ENCODE measurements at regions not wholly inside any gene's neighbourhood (a gene's known extent, or its start where the extent isn't known, plus 50 kb on each side); places are given as distances from the start of the nearest gene placed in this dataset.

- no peak overlapping the region for H3K4me3 ChIP-seq
- intact Hi-C loops (cut with micrococcal nuclease): no loop called here
- H3K9me3 ChIP-seq (replicated peaks): no peaks in the 10 kb centered on the region
- H3K27me3 ChIP-seq (ENCODE audit: low read depth): no peaks in the 10 kb centered on the region
- no peak for TF ChIP-seq CTCF (IDR thresholded peaks at IDR 0.05; ENCODE audit: borderline replicate concordance)
- no peaks in the 10 kb centered on the region for H3K4me1 ChIP-seq
- no peak overlapping the region for H3K27ac ChIP-seq (replicated peaks)
- no peak for DNase-seq
- no peaks in the 10 kb centered on the region for H3K36me3 ChIP-seq
These were observed 424.4 kb upstream of the CCDC179 start for GRCh38 chr11:23284631-23285030.

GRCh38 chr11:23288003-23288783 lies 427.9 kb upstream of the CCDC179 start:
- Histone ChIP-seq H3K4me3 (no peak overlapping the region), H3K9me3 (replicated peaks) (no peaks in the 10 kb centered on the region), H3K36me3 (no peaks in the 10 kb centered on the region), H3K27ac (replicated peaks) (no peak overlapping the region), H3K4me1 (no peaks in the 10 kb centered on the region), H3K27me3 (ENCODE audit: low read depth) (no peaks in the 10 kb centered on the region)
- intact Hi-C loops (cut with micrococcal nuclease): no loop called here
- DNase-seq: no peak
- no peak for TF ChIP-seq CTCF (IDR thresholded peaks at IDR 0.05; ENCODE audit: borderline replicate concordance)

- Histone ChIP-seq H3K4me3 (no peak overlapping the region), H3K27me3 (ENCODE audit: low read depth) (no peaks in the 10 kb centered on the region), H3K27ac (replicated peaks) (no peak overlapping the region), H3K36me3 (no peaks in the 10 kb centered on the region), H3K4me1 (no peaks in the 10 kb centered on the region), H3K9me3 (replicated peaks) (no peaks in the 10 kb centered on the region)
- intact Hi-C loops (cut with micrococcal nuclease): no loop called here
- no peak for TF ChIP-seq CTCF (IDR thresholded peaks at IDR 0.05; ENCODE audit: borderline replicate concordance)
- DNase-seq: no peak
These were observed 435.0 kb upstream of the CCDC179 start for GRCh38 chr11:23295241-23295640.

GRCh38 chr11:23308041-23308440 lies 447.8 kb upstream of the CCDC179 start:
- no peak for DNase-seq
- no peak overlapping the region for H3K4me3 ChIP-seq
- no peak for TF ChIP-seq CTCF (IDR thresholded peaks at IDR 0.05; ENCODE audit: borderline replicate concordance)
- H3K27me3 ChIP-seq (ENCODE audit: low read depth): no peaks in the 10 kb centered on the region
- H3K36me3 ChIP-seq: no peaks in the 10 kb centered on the region
- H3K4me1 ChIP-seq: no peaks in the 10 kb centered on the region
- H3K27ac ChIP-seq (replicated peaks): no peak overlapping the region
- H3K9me3 ChIP-seq (replicated peaks): no peaks in the 10 kb centered on the region
- intact Hi-C loops (cut with micrococcal nuclease): no loop called here

- Histone ChIP-seq H3K27ac (replicated peaks) (no peak overlapping the region), H3K4me1 (no peaks in the 10 kb centered on the region), H3K36me3 (no peaks in the 10 kb centered on the region), H3K27me3 (ENCODE audit: low read depth) (no peaks in the 10 kb centered on the region), H3K9me3 (replicated peaks) (no peaks in the 10 kb centered on the region), H3K4me3 (no peak overlapping the region)
- no peak for TF ChIP-seq CTCF (IDR thresholded peaks at IDR 0.05; ENCODE audit: borderline replicate concordance)
- DNase-seq: no peak
- intact Hi-C loops (cut with micrococcal nuclease): no loop called here
These were observed 450.0 kb upstream of the CCDC179 start for GRCh38 chr11:23310276-23310675.
